HG03060 (cell line): ENCODE measurements at regions not wholly inside any gene's neighbourhood (a gene's known extent, or its start where the extent isn't known, plus 50 kb on each side); places are given as distances from the start of the nearest gene placed in this dataset.

Experiments
- ATAC-seq: cut with Tn5 transposase; IDR thresholded peaks from one replicate; pipeline ENCODE4 v1.9.1; 2021; ENCODE audit warnings: low read depth, moderate number of reproducible peaks; ENCODE audit not compliant: unreplicated experiment

- ATAC-seq = no peak
Observed at GRCh38 chr9:79220666-79221065, 351.1 kb upstream of the TLE4 start.

DNA sequence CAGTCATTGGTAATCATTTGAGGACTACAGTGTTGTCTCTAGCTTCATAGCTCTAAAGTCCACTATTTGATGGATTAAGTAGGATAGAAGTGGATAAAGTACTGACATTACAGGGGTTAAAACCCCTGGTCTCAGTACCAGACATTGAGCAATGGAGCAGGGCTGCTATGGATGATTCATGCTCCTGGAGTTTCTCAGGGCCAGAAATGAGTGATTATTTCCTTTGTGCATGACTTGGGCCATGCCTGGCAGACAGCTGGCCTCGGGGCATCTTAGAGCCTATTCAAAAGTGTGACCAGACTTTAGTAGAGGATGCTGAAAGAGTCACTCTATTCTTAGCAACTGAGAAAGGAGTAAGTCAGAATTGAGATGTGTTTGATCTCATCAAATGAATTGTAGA is 350.7 kb upstream of the TLE4 start:
- ATAC-seq = no peak

DNA sequence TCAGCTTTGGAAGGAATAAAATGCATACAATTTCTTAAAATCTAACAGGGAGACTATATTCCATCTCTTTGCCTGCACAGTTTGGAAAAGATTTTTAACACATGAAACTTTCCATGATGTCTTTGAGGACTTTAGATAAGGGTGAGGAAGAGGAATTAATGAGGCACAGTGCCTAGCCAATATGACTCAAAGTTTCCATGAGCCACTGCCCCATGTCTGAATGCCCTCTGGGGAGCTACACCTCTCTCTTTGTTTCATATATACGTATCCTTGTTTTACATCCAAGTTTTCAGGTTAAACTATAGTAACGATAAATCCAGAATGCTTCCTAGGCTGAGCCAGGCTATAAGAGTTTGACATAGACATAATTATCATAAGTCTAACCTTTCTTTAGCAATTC is 349.3 kb upstream of the TLE4 start:
- ATAC-seq = no peak

- ATAC-seq = no peak
Observed at GRCh38 chr9:79224672-79225433, 346.9 kb upstream of the TLE4 start.

- no peak for ATAC-seq
Observed at GRCh38 chr9:79233542-79233941, 338.2 kb upstream of the TLE4 start.

- no peak for ATAC-seq
Observed at GRCh38 chr9:79236466-79236865, 335.3 kb upstream of the TLE4 start.

DNA sequence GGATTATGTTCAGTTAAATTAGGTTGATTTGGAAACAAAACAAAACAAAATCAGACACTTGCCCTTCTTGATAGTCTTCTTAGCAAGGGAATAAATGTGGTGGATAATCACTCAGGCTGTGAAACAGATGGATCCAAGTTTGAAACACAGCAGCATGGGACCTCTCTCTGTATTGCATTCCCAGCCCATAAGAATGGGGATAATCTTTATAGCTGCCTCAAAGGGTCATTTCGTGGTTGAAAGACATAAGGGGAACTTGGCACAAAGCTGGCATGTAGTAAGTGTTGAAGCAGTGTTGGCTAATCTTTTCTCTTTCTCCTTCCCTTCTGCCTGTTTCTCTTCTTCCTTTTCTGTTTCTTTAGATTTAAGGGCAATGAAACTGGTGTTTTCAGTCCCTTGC is 333.9 kb upstream of the TLE4 start:
- no peak for ATAC-seq

- ATAC-seq = no peak
Observed at GRCh38 chr9:79240774-79241173, 331.0 kb upstream of the TLE4 start.

DNA sequence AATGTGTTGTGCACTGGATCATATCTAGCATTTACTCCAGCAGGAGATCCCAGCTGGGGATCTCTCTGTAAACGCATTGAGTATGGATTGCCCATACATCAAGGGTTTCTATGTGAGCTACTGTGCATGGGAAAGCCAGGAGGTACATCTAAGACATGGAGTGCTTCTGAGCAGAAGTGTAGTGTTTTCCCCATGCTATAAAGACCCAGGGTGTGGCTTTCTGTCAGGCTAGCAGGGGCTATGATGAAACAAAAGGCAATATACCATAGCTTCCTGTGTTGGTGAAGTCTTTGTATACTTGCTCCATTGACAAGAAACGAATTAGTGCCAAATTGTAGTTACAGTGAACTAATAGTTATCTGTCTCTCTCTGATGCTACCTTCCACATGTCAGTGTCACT is 329.3 kb upstream of the TLE4 start:
- no peak for ATAC-seq

GRCh38 chr9:79246170-79246569 is 325.6 kb upstream of the TLE4 start:
- no peak for ATAC-seq

- ATAC-seq = no peak
Observed at GRCh38 chr9:79247021-79247420, 324.7 kb upstream of the TLE4 start.

DNA sequence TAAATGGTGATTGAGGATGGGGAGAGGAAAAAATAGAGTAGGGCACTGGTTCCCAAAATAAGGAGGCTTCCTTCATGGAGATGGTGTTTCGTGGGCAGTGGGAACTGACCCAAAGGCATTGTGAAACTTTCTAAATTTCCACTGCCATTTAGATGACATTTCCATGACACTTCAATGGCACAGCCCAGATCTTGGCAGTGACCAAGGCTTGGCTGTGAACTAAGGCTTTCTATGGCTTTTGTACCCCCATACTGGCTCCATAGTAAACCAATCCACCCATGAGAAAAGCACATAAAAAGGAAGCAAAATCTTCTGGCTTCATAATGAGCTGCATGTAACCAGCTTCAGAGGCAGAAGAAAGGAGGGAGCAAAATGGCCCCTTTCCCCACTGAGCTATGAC is 321.0 kb upstream of the TLE4 start:
- ATAC-seq = no peak

- ATAC-seq = no peak
Observed at GRCh38 chr9:79254900-79255650, 316.7 kb upstream of the TLE4 start.

DNA sequence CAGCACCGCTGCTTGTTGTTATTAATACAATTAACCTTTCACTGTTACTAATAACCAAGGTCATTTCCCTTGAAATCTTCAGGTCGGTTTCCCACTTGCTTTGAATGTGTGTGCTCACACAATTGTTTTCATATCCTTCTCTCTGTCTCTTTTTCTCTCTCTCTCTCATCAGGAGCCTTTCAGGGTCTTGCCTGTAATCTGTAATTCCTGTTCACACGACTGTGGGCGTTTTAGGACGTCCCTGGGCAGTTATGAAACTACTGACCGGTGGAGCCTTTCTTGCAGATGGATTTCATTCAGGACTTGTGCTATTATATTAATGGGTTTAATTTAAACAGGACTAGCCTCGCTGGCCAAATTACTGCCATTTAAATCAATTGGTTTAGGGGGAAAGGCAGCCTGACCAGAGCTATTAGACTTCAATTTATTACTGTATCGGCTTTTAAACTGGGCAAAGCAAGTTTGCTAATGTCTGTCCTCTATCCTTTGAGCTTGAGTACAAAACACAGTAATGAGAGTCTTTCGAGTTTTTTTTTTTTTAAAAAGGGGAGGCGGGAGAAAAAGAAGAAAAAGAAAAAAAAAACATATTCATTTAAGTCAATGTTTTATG is 316.0 kb upstream of the TLE4 start:
- ATAC-seq = no peak

- no peak for ATAC-seq
Observed at GRCh38 chr9:79256691-79257213, 315.0 kb upstream of the TLE4 start.

- ATAC-seq = no peak
Observed at GRCh38 chr9:79257228-79257781, 314.5 kb upstream of the TLE4 start.

GRCh38 chr9:79257790-79258351 is 313.9 kb upstream of the TLE4 start:
- no peak for ATAC-seq

- no peak for ATAC-seq
Observed at GRCh38 chr9:79259858-79260257, 311.9 kb upstream of the TLE4 start.

DNA sequence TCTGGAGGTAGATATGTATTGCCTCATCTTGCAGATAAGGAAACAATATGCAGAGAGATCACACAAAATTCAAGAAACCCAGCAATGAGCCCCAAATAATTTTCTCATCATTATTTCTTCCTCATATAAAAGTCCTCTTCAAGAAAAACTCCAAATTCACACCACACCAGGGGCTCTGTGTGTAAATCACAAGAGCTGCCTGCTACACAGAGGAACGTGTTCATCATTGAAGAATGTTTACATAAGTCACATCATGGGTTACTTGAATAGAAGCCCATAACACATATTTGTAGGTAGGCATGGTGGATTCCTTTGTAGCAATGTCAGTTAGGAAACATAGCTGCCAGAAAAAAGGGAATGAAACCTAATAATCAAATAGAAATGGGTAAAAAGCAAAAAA is 308.1 kb upstream of the TLE4 start:
- no peak for ATAC-seq

GRCh38 chr9:79264041-79264440 is 307.7 kb upstream of the TLE4 start:
- no peak for ATAC-seq
